H1 (cell line): ENCODE measurements at regions not wholly inside any gene's neighbourhood (a gene's known extent, or its start where the extent isn't known, plus 50 kb on each side); places are given as distances from the start of the nearest gene placed in this dataset.

Experiments used
- CTCF ChIA-PET: fragments of 300-600 bp; sonication (Branson Sonifier 250); formaldehyde crosslinking; loops from one replicate; lab custom pipeline; 2021; ENCODE audit not compliant: partially characterized antibody; lab: Charles Lee
- POLR2A ChIA-PET: fragments of 300-600 bp; sonication (Branson Sonifier 250); formaldehyde crosslinking; loops from one replicate; lab custom pipeline; 2021; ENCODE audit warnings: inconsistent platforms; ENCODE audit not compliant: partially characterized antibody; lab: Charles Lee
- DNase-seq, 2 experiments: peaks; one replicate each; pipeline versions ENCODE4 v3.0.0 to v3.0.0-alpha.2; 2010 to 2022; ENCODE audit warnings: low spot score in 2 of 2, low read depth in 1 of 2, mixed read lengths in 1 of 2
- FAIRE-seq: peaks from 2 replicates; lab custom pipeline; 2011; peaks lifted over from hg19 to GRCh38; lab: Jason Lieb, UNC
- H2AFZ ChIP-seq: 2 replicates; pipeline ENCODE4 v1.8.1; 2012; ENCODE audit warnings: low read length, inconsistent platforms
- H2AK5ac ChIP-seq: 2 replicates; pipeline ENCODE4 v1.6.1; 2013; ENCODE audit warnings: low read depth, low read length
- H2BK120ac ChIP-seq: replicated peaks from 2 replicates; pipeline ENCODE3; 2013; ENCODE audit warnings: low read depth, low read length, inconsistent platforms
- H2BK12ac ChIP-seq: 2 replicates; pipeline ENCODE4 v1.6.1; 2013; ENCODE audit warnings: low read depth, low read length
- H2BK15ac ChIP-seq: 2 replicates; pipeline ENCODE4 v1.6.1; 2013; ENCODE audit warnings: low read length
- H2BK20ac ChIP-seq: 2 replicates; pipeline ENCODE4 v1.6.1; 2013; ENCODE audit warnings: low read length
- H2BK5ac ChIP-seq: 2 replicates; pipeline ENCODE4 v1.6.1; 2013; ENCODE audit warnings: low read depth, low read length
- H3K14ac ChIP-seq: 2 replicates; pipeline ENCODE4 v1.6.1; 2013; ENCODE audit warnings: inconsistent platforms; ENCODE audit not compliant: insufficient read length
- H3K18ac ChIP-seq: 2 replicates; pipeline ENCODE4 v1.6.1; 2013; ENCODE audit warnings: low read length; ENCODE audit errors: extremely low read depth
- H3K23ac ChIP-seq: 2 replicates; pipeline ENCODE4 v1.6.1; 2013; ENCODE audit warnings: inconsistent platforms; ENCODE audit not compliant: insufficient read length
- H3K23me2 ChIP-seq: 2 replicates; pipeline ENCODE4 v1.6.1; 2013; ENCODE audit warnings: low read depth, low read length
- H3K27ac ChIP-seq: 2 replicates; pipeline ENCODE4 v1.6.1; 2011; ENCODE audit warnings: low read depth, low read length, inconsistent platforms
- H3K27me3 ChIP-seq, 4 experiments: replicated peaks in 1 of 4; 1 replicate in 1 of 4; 2 replicates in 3 of 4; pipeline versions ENCODE4 v1.6.1 to v1.8.1; 2011 to 2013; ENCODE audit warnings: low read length in 3 of 4, mild to moderate bottlenecking in 3 of 4, inconsistent platforms in 2 of 4, mixed read lengths in 2 of 4, moderate library complexity in 1 of 4; ENCODE audit not compliant: control insufficient read depth in 3 of 4, insufficient read depth in 3 of 4; ENCODE audit errors: extremely low read depth in 1 of 4
- H3K36me3 ChIP-seq, 4 experiments: 2 replicates each; pipeline versions ENCODE4 v1.6.1 to v1.8.1; 2011 to 2013; ENCODE audit warnings: mild to moderate bottlenecking in 4 of 4, low read length in 3 of 4, moderate library complexity in 2 of 4, control low read depth in 1 of 4, inconsistent platforms in 1 of 4; ENCODE audit not compliant: insufficient read depth in 4 of 4, control insufficient read depth in 2 of 4
- H3K4ac ChIP-seq: replicated peaks from 2 replicates; pipeline ENCODE3; 2013; ENCODE audit warnings: low read length, low read depth, mixed read lengths, inconsistent platforms; ENCODE audit not compliant: insufficient read length
- H3K4me1 ChIP-seq, 4 experiments: replicated peaks in 1 of 4; 1 replicate in 1 of 4; 2 replicates in 3 of 4; pipeline versions ENCODE4 v1.6.1 to v1.8.1; 2011 to 2013; ENCODE audit warnings: low read length in 3 of 4, inconsistent platforms in 2 of 4, mixed read lengths in 1 of 4; ENCODE audit not compliant: insufficient read depth in 4 of 4, control insufficient read depth in 3 of 4
- H3K4me2 ChIP-seq, 2 experiments: 2 replicates each; pipeline versions ENCODE4 v1.6.1 to v1.8.1; 2011 to 2013; ENCODE audit warnings: low read depth in 2 of 2, low read length in 2 of 2, control low read depth in 1 of 2, inconsistent platforms in 1 of 2, mild to moderate bottlenecking in 1 of 2; ENCODE audit not compliant: insufficient read depth in 1 of 2
- H3K4me3 ChIP-seq, 4 experiments: fragments of 200-600, 300-600 bp in 1 of 4; sonication (generic), shearing (Covaris generic), sonication (Bioruptor Twin) in 1 of 4; 2 replicates each; pipeline versions ENCODE4 v1.5.1 to v1.8.1; 2011 to 2016; ENCODE audit warnings: low read length in 4 of 4, low read depth in 3 of 4, control low read depth in 2 of 4, inconsistent platforms in 2 of 4, mild to moderate bottlenecking in 2 of 4, mixed read lengths in 1 of 4, moderate library complexity in 1 of 4; ENCODE audit not compliant: insufficient read depth in 2 of 4; ENCODE audit errors: extremely low read depth in 1 of 4
- H3K56ac ChIP-seq: replicated peaks from 2 replicates; pipeline ENCODE3; 2013; ENCODE audit warnings: low read depth, mild to moderate bottlenecking, mixed read lengths, low read length, inconsistent platforms; ENCODE audit not compliant: insufficient read length
- H3K79me1 ChIP-seq: 2 replicates; pipeline ENCODE4 v1.6.1; 2013; ENCODE audit warnings: low read depth, low read length, control low read depth
- H3K79me2 ChIP-seq, 2 experiments: 2 replicates each; pipeline versions ENCODE4 v1.6.1 to v1.8.1; 2012 to 2013; ENCODE audit warnings: low read length in 2 of 2, mild to moderate bottlenecking in 2 of 2, inconsistent platforms in 1 of 2; ENCODE audit not compliant: insufficient read depth in 2 of 2, control insufficient read depth in 1 of 2
- H3K9ac ChIP-seq, 4 experiments: replicated peaks in 1 of 4; 1 replicate in 1 of 4; 2 replicates in 3 of 4; pipeline versions ENCODE4 v1.6.1 to v1.8.1; 2011 to 2013; ENCODE audit warnings: low read depth in 3 of 4, low read length in 3 of 4, control low read depth in 2 of 4, mild to moderate bottlenecking in 2 of 4, moderate library complexity in 2 of 4, inconsistent platforms in 1 of 4; ENCODE audit errors: extremely low read depth in 1 of 4
- H3K9me3 ChIP-seq, 2 experiments: 2 replicates each; pipeline versions ENCODE4 v1.6.1 to v1.8.1; 2012 to 2013; ENCODE audit warnings: mild to moderate bottlenecking in 2 of 2, moderate library complexity in 2 of 2, control low read depth in 1 of 2, inconsistent platforms in 1 of 2, low read depth in 1 of 2, low read length in 1 of 2, mixed read lengths in 1 of 2; ENCODE audit not compliant: insufficient read depth in 2 of 2
- H4K20me1 ChIP-seq, 2 experiments: replicated peaks in 1 of 2; 2 replicates each; pipeline versions ENCODE3 to v1.8.1; 2011 to 2013; ENCODE audit warnings: inconsistent platforms in 2 of 2, low read length in 2 of 2, mild to moderate bottlenecking in 1 of 2; ENCODE audit not compliant: insufficient read depth in 2 of 2, control insufficient read depth in 1 of 2
- H4K5ac ChIP-seq: 2 replicates; pipeline ENCODE4 v1.6.1; 2013; ENCODE audit warnings: low read length, low read depth, mixed read lengths, inconsistent platforms; ENCODE audit not compliant: insufficient read length
- H4K8ac ChIP-seq: 2 replicates; pipeline ENCODE4 v1.8.0; 2013; ENCODE audit warnings: mild to moderate bottlenecking, moderate library complexity, low read length, inconsistent platforms; ENCODE audit not compliant: insufficient read depth; ENCODE audit errors: extremely low read depth
- H4K91ac ChIP-seq: replicated peaks from 2 replicates; pipeline ENCODE3; 2013; ENCODE audit warnings: low read length, mixed read lengths, inconsistent platforms; ENCODE audit not compliant: insufficient read length
- ATF2 ChIP-seq: IDR thresholded peaks from 2 replicates; pipeline ENCODE4 v1.6.1; 2012; ENCODE audit warnings: low read length, inconsistent platforms
- BACH1 ChIP-seq: IDR thresholded peaks from 2 replicates; pipeline ENCODE4 v1.6.1; 2012; ENCODE audit warnings: low read length, improper control_type of control experiment
- EGR1 ChIP-seq: IDR thresholded peaks from 2 replicates; pipeline ENCODE4 v1.6.1; 2011; ENCODE audit warnings: low read depth, low read length, borderline replicate concordance
- EP300 ChIP-seq, 2 experiments: IDR thresholded peaks; 1 replicate in 1 of 2; 2 replicates in 1 of 2; pipeline ENCODE4 v1.6.1; 2011 to 2012; ENCODE audit warnings: low read depth in 2 of 2, low read length in 2 of 2, mild to moderate bottlenecking in 2 of 2, borderline replicate concordance in 1 of 2, inconsistent platforms in 1 of 2, moderate library complexity in 1 of 2
- FOSL1 ChIP-seq: IDR thresholded peaks from 2 replicates; pipeline ENCODE4 v1.6.1; 2011; ENCODE audit warnings: mild to moderate bottlenecking, low read depth, low read length, moderate library complexity; ENCODE audit not compliant: insufficient read depth
- GABPA ChIP-seq: IDR thresholded peaks from 2 replicates; pipeline ENCODE4 v1.6.1; 2011; ENCODE audit warnings: mild to moderate bottlenecking, low read length, moderate library complexity, borderline replicate concordance; ENCODE audit not compliant: insufficient read depth
- KDM4A ChIP-seq: IDR thresholded peaks from one replicate; pipeline ENCODE4 v1.7.1; 2012; ENCODE audit warnings: low read depth, mild to moderate bottlenecking, moderate library complexity, low read length, inconsistent platforms; ENCODE audit not compliant: severe bottlenecking
- KDM5A ChIP-seq: fragments of 200-600 bp; IDR thresholded peaks from 2 replicates; pipeline ENCODE4 v1.7.1; 2012; ENCODE audit warnings: mild to moderate bottlenecking, low read length, inconsistent platforms, mixed read lengths
- MAX ChIP-seq: IDR thresholded peaks from 2 replicates; pipeline ENCODE4 v1.6.1; 2012; ENCODE audit warnings: inconsistent platforms
- POLR2A ChIP-seq, 2 experiments: IDR thresholded peaks; 1 replicate in 1 of 2; 2 replicates in 1 of 2; pipeline ENCODE4 v1.6.1; 2011; ENCODE audit warnings: low read depth in 2 of 2, low read length in 2 of 2, mild to moderate bottlenecking in 2 of 2; ENCODE audit errors: control extremely low read depth in 1 of 2
- RFX5 ChIP-seq: IDR thresholded peaks from 2 replicates; pipeline ENCODE4 v1.6.1; 2011; ENCODE audit warnings: low read depth, low read length, improper control_type of control experiment, borderline replicate concordance
- whole genome bisulfite sequencing, 2 experiments: shearing (Covaris generic) in 1 of 2; methylation state at CpG; one replicate each; pipeline versions ENCODE4 v1.1.6 to v1.1.7; 2013 to 2015; ENCODE audit warnings: low lambda C conversion rate in 2 of 2, mixed read lengths in 2 of 2, inconsistent platforms in 1 of 2, low coverage in 1 of 2, missing lambda C conversion rate in 1 of 2; ENCODE audit not compliant: insufficient replicate concordance in 2 of 2, insufficient coverage in 1 of 2, insufficient read length in 1 of 2; ENCODE audit errors: extremely low coverage in 1 of 2, missing lambda C conversion rate in 1 of 2; 5-methylcytosine and 5-hydroxymethylcytosine counted together

- Histone ChIP-seq H2AK5ac (no peak overlapping the region), H3K56ac (no peak overlapping the region), H3K4ac (no peak overlapping the region), H3K9ac (no peak overlapping the region), H3K4me2 (no peak overlapping the region; a peak in 1 of 4 replicates), H3K27me3 (no peaks in the 10 kb centered on the region), H2BK5ac (no peak overlapping the region), H3K9me3 (no peaks in the 10 kb centered on the region), H3K4me1 (peaks cover 3 to 19% (median 11%) of the 10 kb centered on the region in 4 experiments; a peak in 5 of 7 replicates), H3K79me2 (peaks cover 0 to 61% of the 10 kb centered on the region in 2 experiments; a peak in 3 of 4 replicates), H3K23me2 (no peaks in the 10 kb centered on the region), H3K79me1 (no peaks in the 10 kb centered on the region), H3K36me3 (no peaks in the 10 kb centered on the region), H3K27ac (no peak overlapping the region), H3K4me3 (no peak overlapping the region), H3K18ac (no peak overlapping the region), H2BK12ac (no peak overlapping the region), H4K8ac (no peak overlapping the region), H4K91ac (no peak overlapping the region), H4K20me1 (peaks cover 0 to 1% of the 10 kb centered on the region in 2 experiments), H3K23ac (no peak overlapping the region), H4K5ac (no peak overlapping the region), H2AFZ (no peak overlapping the region), H2BK120ac (no peak overlapping the region), H3K14ac (no peak overlapping the region), H2BK15ac (no peak overlapping the region), H2BK20ac (no peak overlapping the region)
- FAIRE-seq = no peak
- POLR2A ChIA-PET = interaction anchor here (0.8 to 1.4 kb wide), 3 partner anchors 8 to 11 kb away, joined by 3 to 6 read pairs (median 3); no protein-coding TSS in a partner anchor
- DNase-seq = no peak
- CTCF ChIA-PET = interaction anchor here (0.5 to 2.1 kb wide), 7 partner anchors 8 to 421 kb away, joined by 3 to 11 read pairs (median 3); no protein-coding TSS in a partner anchor
- WGBS, 2 experiments = 81% methylated on average over 4 of the region's 4 CpGs; no CpG with 5 or more reads in 1 of the 2 experiments
- TF ChIP-seq KDM4A = no peak
- TF ChIP-seq ATF2 = no peak
- TF ChIP-seq POLR2A (IDR thresholded peaks at IDR 0.05; ENCODE audit: control extremely low read depth in 1 of 2, low read depth in 2 of 2, low read length in 2 of 2) = peak in 1 of 2 experiments; percentile 43; a peak in 1 of 3 replicates
- TF ChIP-seq RFX5 = no peak
- no peak for TF ChIP-seq GABPA
- TF ChIP-seq KDM5A = no peak
- TF ChIP-seq EP300 (IDR thresholded peaks at IDR 0.05; ENCODE audit: borderline replicate concordance in 1 of 2, low read depth in 2 of 2, low read length in 2 of 2) = no peak
- TF ChIP-seq FOSL1 = no peak
- TF ChIP-seq EGR1 = no peak
- TF ChIP-seq MAX = no peak
- TF ChIP-seq BACH1 = no peak
Observed at GRCh38 chr14:89493406-89493805, 76.4 kb upstream of the FOXN3 start.
